ENCODE measurements at regions not wholly inside any gene's neighbourhood (a gene's known extent, or its start where the extent isn't known, plus 50 kb on each side); places are given as distances from the start of the nearest gene placed in this dataset.

DNA sequence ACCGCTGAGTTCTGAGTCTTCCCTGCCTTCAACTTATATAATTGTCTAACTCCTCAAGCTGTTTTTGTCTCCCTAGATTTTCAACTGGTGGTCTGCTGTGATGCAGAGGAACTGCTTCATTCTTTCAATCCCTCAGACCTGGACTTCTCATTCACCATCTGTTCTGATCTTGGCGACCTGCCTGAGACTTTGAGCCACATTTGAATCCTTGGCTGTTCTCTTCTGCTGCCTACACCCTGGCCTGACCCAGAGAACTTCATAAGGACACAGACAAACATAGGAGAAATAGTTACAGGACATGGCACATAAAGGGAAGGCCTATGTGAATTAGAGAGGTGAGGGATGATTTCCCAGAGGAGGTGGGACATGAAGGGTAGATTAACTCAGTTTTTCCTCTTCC is 326.7 kb downstream of the PTEN start:
- POLR2A ChIA-PET = no interaction called here
- 93% methylated on average over 2 of the region's 2 CpGs for WGBS (ENCODE audit: insufficient coverage, insufficient replicate concordance, low lambda C conversion rate, missing lambda C conversion rate)
- SMC1A ChIA-PET (ENCODE audit: uncharacterized antibody, unreplicated experiment) = no interaction called here
- FAIRE-seq = no peak
- H3K9me3 ChIP-seq (replicated peaks; ENCODE audit: control insufficient read depth, insufficient read depth, low read length) = no peaks in the 10 kb centered on the region
- no TSS peak for BruUV-seq (replicated peaks)
- CTCF ChIA-PET = no interaction called here
- DNase-seq (ENCODE audit: low read depth, low spot score) = no peak
- no peaks in the 10 kb centered on the region for H4K20me1 ChIP-seq (ENCODE audit: control insufficient read depth, insufficient read depth)
- H3K4me2 ChIP-seq (ENCODE audit: control insufficient read depth, insufficient read depth) = no peak overlapping the region
- intact Hi-C loops (cut with micrococcal nuclease; ENCODE audit: unreplicated experiment) (no loop called here), in situ Hi-C loops (cut with MboI) (no loop called here)
- RAD21 ChIA-PET (ENCODE audit: unreplicated experiment) = no interaction called here
- H3K27ac ChIP-seq (ENCODE audit: control insufficient read depth, insufficient read depth) = no peak overlapping the region
- peaks cover 11% of the 10 kb centered on the region for H3K4me1 ChIP-seq (ENCODE audit: control insufficient read depth, insufficient read depth, low read length)
- H3K79me2 ChIP-seq (ENCODE audit: control insufficient read depth, insufficient read depth, low read length) = no peaks in the 10 kb centered on the region
- ATAC-seq = no peak
- H3K9ac ChIP-seq (ENCODE audit: control insufficient read depth, insufficient read depth, low read length) = no peak overlapping the region
- no peak for TF ChIP-seq KAT2A (conservative IDR thresholded peaks at IDR 0.05; ENCODE audit: control insufficient read depth, low read depth, low read length)
- no peak for TF ChIP-seq ZNF207 (IDR thresholded peaks at IDR 0.05; ENCODE audit: borderline replicate concordance)
- TF ChIP-seq TAF1 (IDR thresholded peaks at IDR 0.05; ENCODE audit: borderline replicate concordance, low read depth, low read length) = no peak
- TF ChIP-seq SMARCA5 (IDR thresholded peaks at IDR 0.05) = no peak
- no peak for TF ChIP-seq SUZ12 (IDR thresholded peaks at IDR 0.05; ENCODE audit: unreplicated experiment)
- TF ChIP-seq, protein P1, sequence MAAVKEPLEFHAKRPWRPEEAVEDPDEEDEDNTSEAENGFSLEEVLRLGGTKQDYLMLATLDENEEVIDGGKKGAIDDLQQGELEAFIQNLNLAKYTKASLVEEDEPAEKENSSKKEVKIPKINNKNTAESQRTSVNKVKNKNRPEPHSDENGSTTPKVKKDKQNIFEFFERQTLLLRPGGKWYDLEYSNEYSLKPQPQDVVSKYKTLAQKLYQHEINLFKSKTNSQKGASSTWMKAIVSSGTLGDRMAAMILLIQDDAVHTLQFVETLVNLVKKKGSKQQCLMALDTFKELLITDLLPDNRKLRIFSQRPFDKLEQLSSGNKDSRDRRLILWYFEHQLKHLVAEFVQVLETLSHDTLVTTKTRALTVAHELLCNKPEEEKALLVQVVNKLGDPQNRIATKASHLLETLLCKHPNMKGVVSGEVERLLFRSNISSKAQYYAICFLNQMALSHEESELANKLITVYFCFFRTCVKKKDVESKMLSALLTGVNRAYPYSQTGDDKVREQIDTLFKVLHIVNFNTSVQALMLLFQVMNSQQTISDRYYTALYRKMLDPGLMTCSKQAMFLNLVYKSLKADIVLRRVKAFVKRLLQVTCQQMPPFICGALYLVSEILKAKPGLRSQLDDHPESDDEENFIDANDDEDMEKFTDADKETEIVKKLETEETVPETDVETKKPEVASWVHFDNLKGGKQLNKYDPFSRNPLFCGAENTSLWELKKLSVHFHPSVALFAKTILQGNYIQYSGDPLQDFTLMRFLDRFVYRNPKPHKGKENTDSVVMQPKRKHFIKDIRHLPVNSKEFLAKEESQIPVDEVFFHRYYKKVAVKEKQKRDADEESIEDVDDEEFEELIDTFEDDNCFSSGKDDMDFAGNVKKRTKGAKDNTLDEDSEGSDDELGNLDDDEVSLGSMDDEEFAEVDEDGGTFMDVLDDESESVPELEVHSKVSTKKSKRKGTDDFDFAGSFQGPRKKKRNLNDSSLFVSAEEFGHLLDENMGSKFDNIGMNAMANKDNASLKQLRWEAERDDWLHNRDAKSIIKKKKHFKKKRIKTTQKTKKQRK (IDR thresholded peaks at IDR 0.05; ENCODE audit: low read depth, low read length) = no peak
- TF ChIP-seq NBN (IDR thresholded peaks at IDR 0.05) = no peak
- TF ChIP-seq YBX1 (IDR thresholded peaks at IDR 0.05) = no peak
- no peak for TF ChIP-seq BRCA1 (IDR thresholded peaks at IDR 0.05; ENCODE audit: low read depth, low read length)
- TF ChIP-seq BACH1 (IDR thresholded peaks at IDR 0.05; ENCODE audit: borderline replicate concordance) = no peak
- TF ChIP-seq NR2C2 (IDR thresholded peaks at IDR 0.05; ENCODE audit: borderline replicate concordance, control insufficient read depth, insufficient read length, low read depth) = no peak
- H3K36me3 ChIP-seq (ENCODE audit: control insufficient read depth in 2 of 2, insufficient read depth in 2 of 2, low read length in 1 of 2) = no peaks in the 10 kb centered on the region
- no peak overlapping the region for H2AFZ ChIP-seq (ENCODE audit: control insufficient read depth, low read depth, low read length)
- H3K27me3 ChIP-seq (replicated peaks in 1 of 2; ENCODE audit: control insufficient read depth in 2 of 2, insufficient read depth in 2 of 2, low read length in 1 of 2) = no peaks in the 10 kb centered on the region
- no peak overlapping the region for H3K4me3 ChIP-seq

All from GM12878 (cell line).